Eye (tissue), 1 donor: ENCODE measurements at regions not wholly inside any gene's neighbourhood (a gene's known extent, or its start where the extent isn't known, plus 50 kb on each side); places are given as distances from the start of the nearest gene placed in this dataset.
"Not testable (repeated sequence)": the region's sequence is repeated elsewhere in the genome, so short reads cannot be mapped to it uniquely, and the experiment has no call there.

Experiments
- DNase-seq: peaks from one replicate; pipeline ENCODE4 v3.0.0-alpha.2; 2015

GRCh38 chr21:10431995-10432394 lies 89.4 kb upstream of the TPTE start:
- not testable (repeated sequence) for DNase-seq

DNA sequence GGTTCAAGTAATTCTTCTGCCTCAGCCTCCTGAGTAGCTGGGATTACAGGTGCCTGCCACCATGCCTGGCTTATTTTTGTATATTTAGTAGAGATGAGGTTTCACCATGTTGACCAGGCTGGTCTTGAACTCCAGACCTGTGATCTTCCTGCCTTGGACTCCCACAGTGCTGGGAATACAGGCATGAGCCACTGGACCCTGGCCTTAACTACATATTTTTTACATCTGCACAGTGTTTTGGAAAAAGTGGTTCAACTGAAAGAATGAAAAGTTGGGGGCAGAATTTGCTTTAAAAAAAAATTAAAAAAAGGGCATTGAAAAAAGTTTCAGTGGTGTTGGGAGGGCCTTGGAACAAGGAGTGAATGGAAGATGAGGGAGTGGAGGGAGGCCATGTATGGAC lies 88.9 kb upstream of the TPTE start:
- DNase-seq = not testable (repeated sequence)

DNA sequence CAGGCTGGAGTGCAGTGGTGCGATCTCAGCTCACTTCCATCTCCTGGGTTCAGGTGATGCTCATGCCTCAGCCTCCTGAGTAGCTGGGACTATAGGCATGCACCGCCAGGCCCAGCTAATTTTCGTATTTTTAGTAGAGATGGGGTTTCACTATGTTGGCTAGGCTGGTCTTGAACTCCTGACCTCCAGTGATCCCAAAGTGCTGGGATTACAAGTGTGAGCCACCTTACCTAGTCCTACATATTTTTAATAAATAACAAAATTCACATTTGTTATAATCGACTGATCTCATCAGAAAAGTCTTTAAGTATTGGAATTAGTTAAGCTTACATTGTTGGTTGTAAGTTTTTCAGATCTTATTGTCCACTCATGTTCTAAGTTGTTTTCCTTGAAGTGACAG lies 83.4 kb upstream of the TPTE start:
- DNase-seq = not testable (repeated sequence)

GRCh38 chr21:10440639-10441038 lies 80.7 kb upstream of the TPTE start:
- DNase-seq = not testable (repeated sequence)

GRCh38 chr21:10442018-10442417 lies 79.4 kb upstream of the TPTE start:
- not testable (repeated sequence) for DNase-seq

DNA sequence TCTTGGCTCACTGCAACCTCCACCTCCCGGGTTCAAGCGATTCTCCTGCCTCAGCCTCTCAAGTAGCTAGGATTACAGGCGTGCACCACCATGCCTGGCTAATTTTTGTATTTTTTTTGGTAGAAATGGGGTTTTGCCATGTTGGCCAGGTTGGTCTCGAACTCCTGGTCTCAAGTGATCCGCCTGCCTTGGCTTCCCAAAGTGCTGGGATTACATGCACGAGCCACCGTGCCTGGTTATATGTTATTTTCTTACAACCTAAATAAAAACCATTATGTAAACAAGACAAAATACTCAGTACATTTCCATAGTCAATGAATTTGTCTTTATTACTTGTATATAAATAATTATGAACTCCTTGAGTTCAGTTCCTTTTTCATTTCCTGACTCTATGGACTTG lies 75.7 kb upstream of the TPTE start:
- not testable (repeated sequence) for DNase-seq

- not testable (repeated sequence) for DNase-seq
Observed at GRCh38 chr21:10449451-10449850, 71.9 kb upstream of the TPTE start.

DNA sequence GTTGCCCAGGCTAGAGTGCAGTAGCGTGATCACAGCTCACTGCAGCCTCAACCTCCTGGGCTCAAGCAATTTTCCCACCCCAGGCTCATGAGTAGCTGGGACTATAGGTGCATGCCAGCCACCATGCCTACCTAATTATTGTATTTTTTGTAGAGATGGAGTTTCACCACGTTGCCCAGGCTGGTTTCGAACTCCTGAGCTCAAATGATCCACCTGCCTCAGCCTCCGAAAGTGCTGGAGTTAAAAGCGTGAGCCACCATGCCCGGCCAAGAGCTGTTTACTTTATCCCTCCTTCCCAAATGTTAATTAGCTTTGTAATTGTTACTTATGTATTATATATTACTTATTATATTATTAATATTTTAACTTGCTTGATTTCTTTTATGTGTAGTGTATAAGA lies 70.1 kb upstream of the TPTE start:
- DNase-seq = not testable (repeated sequence)

DNA sequence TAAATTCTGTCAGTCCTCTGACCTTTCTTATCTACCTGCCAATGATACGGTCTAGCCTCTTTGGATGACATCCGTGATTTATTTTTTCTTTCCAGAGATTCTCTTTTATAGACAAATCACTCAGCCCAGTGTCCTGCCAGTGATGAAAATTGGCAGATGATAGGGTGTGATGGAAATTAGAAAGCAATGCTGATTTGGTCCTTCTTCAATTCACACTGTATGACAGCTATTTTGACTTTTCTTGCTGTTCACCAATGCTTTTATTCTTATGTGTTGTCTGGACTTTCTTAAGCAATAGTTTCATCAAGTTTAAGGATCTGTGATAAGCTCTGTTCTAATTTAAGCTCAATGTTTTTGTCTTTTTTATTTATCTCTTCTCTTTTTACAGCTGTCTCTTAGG lies 63.6 kb upstream of the TPTE start:
- not testable (repeated sequence) for DNase-seq

DNA sequence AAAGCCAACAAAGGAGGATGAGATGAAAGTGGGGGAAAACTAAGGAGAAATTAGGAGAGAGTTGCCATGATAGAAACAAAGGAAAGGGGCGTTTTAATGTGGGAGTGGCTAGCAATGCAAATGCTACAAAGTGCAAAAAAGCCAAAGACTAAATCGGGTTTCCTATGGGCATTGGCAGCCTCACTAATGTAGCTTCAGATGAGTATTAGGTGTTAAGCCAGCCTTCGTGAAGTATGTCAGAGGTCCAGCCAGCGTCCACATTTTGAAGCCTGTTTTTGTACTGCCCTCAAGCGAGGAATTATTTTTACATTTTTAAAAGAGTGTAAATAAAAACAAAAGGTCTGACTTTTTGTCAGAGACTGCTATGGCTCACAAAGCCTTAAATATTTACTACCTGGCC lies 60.4 kb upstream of the TPTE start:
- DNase-seq = not testable (repeated sequence)

DNA sequence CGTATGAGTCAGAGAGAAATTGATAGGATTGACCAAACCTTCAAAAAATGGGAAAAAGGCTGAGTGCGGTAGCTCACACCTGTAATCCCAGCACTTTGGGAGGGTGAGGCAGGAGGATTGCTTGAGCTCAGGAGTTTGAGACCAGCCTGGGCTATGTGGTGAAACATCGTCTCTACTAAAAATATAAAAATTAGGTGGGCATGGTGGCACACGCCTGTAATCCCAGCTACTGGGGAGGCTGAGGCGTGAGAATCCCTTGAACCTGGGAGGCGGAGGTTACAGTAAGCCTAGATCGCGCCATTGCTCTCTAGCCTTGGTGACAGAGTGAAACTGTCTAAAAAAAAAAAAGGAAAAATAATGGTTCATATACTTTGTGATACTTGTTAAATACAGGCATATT lies 59.9 kb upstream of the TPTE start:
- not testable (repeated sequence) for DNase-seq

- DNase-seq = no peak
Observed at GRCh38 chr21:10463156-10463555, 58.2 kb upstream of the TPTE start.

GRCh38 chr21:10464975-10465374 lies 56.4 kb upstream of the TPTE start:
- no peak for DNase-seq

DNA sequence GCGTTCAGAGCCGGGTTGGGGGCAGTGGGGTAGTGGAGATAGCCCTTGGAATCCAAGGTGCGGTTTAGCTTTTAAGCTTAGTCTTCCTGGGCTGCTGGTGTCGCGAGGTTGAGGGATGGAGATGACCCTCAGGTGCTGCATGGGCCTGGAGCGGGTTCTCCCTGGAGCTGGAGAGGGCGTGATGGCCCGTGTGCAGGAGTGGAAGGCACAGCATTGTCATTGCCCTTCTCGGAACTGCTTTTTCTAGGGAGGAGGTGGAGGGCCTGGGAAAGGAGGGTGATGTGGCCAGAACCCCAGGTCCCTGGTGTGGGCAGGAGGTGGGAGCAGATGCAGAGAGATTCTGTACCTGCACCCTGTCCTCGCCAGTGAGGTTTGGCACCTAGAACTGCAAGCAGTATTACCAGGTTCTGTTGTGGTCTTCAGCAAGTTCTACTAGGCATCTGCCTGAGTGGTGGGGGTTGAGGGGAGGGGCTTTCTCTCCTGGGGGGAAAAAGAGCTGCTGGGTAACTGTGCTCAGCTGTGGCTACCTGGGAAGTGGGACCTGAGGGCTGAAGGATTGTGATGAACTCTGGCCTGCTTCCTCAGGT lies 55.8 kb upstream of the TPTE start:
- not testable (repeated sequence) for DNase-seq

DNA sequence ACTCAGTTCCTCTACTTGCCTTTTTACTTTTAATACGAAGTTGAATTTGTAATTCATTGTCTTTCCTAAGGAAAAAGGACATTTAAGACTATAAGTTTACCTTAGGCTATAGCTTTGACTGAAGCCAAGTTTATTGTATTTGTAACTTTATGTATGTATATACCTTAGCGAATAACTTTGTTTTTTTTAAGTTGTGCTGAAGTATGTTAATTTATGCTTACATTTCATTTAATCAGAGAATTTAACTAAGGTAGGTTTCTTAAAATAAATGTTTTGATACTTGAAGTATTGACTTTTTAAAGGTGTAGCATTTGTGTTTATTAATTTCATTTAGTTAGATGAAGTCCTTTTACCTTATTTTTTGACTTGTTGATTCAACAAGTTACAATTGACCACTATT lies 55.2 kb upstream of the TPTE start:
- no peak for DNase-seq
